ENCODE measurements at regions not wholly inside any gene's neighbourhood (a gene's known extent, or its start where the extent isn't known, plus 50 kb on each side); places are given as distances from the start of the nearest gene placed in this dataset.
"Not testable (repeated sequence)": the region's sequence is repeated elsewhere in the genome, so short reads cannot be mapped to it uniquely, and the experiment has no call there.

DNA sequence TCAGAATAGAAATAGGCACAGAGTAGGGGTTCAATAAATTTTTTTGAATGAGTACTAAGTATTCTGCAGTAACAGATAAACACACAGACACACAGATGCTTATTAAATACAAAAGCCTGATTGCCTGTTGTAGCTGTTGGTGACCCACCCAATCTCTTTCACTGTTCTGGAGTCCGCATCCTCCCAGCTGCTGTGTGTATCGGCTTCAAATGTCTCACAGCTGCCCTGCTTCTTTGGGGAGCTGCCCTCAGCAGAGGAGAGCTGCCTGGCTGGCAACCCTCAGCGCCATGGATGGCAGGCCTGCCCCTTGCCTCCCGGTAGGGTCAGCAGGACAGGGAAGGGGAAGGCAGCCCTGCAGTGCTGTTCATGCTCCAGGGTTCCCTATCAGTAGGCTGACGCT, 50.5 kb upstream of the PRNP start:
- TF ChIP-seq FOXP2 (optimal IDR thresholded peaks at IDR 0.05; ENCODE audit: control extremely low read depth, extremely low read length, insufficient read depth), result no peak
- TF ChIP-seq EZH2 (IDR thresholded peaks at IDR 0.05), result no peak
- no peak for TF ChIP-seq POLR2AphosphoS5 (IDR thresholded peaks at IDR 0.05; ENCODE audit: borderline replicate concordance, low read depth, low read length)
- Histone ChIP-seq H3K9ac (ENCODE audit: insufficient read length) (no peak overlapping the region), H3K27ac (no peak overlapping the region), H3K9me3 (ENCODE audit: low read depth, low read length) (no peaks in the 10 kb centered on the region), H3K36me3 (ENCODE audit: insufficient read depth, low read length) (no peaks in the 10 kb centered on the region), H3K4me3 (no peak overlapping the region)
- no peak for DNase-seq (ENCODE audit: low read depth, low spot score)

DNA sequence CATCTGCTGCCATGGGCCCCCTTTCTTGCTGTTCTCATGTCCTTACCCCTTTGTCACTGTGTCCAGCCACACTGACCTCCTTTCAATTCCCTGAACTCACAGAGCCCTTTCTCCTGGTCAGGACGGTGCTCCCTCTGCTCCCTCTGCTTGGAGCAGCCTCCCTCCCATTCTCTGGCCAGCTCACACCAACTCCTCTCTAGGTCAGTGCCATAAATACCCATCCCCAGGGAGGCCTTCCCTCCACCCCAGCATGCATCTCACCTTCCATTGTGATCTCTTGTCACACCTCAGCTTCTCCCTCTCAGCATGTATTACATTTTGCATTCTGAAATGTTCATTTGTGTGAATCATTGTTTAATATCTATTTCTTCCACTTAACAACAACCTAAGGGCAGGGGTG, 50.9 kb upstream of the PRNP start:
- Histone ChIP-seq H3K27ac (no peak overlapping the region), H3K4me3 (no peak overlapping the region), H3K9ac (ENCODE audit: insufficient read length) (no peak overlapping the region), H3K36me3 (ENCODE audit: insufficient read depth, low read length) (no peaks in the 10 kb centered on the region), H3K9me3 (ENCODE audit: low read depth, low read length) (no peaks in the 10 kb centered on the region)
- no peak for DNase-seq (ENCODE audit: low read depth, low spot score)
- TF ChIP-seq EZH2 (IDR thresholded peaks at IDR 0.05) (no peak), POLR2AphosphoS5 (IDR thresholded peaks at IDR 0.05; ENCODE audit: borderline replicate concordance, low read depth, low read length) (no peak), FOXP2 (optimal IDR thresholded peaks at IDR 0.05; ENCODE audit: control extremely low read depth, extremely low read length, insufficient read depth) (no peak)

DNA sequence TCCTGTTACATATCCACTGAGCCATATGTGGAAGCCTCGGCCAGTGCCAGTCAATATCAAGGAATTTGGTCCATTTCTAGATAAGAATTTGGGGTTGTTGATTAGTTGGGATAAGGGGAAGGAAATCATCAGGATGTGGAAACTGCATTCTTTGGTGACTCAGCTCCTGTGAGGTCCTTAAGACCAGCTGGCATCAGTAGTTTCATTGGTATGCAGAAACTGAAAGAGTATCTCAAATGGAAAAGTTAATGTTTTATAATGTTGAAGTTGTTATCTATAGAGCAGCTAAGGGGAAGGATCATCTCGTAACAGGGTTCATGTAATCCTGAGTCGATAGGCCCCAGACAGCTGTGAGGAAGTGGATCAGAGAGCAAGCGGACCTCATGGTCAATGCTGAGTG, 52.5 kb upstream of the PRNP start:
- TF ChIP-seq EZH2 (IDR thresholded peaks at IDR 0.05) (no peak), FOXP2 (optimal IDR thresholded peaks at IDR 0.05; ENCODE audit: control extremely low read depth, extremely low read length, insufficient read depth) (no peak), POLR2AphosphoS5 (IDR thresholded peaks at IDR 0.05; ENCODE audit: borderline replicate concordance, low read depth, low read length) (no peak)
- Histone ChIP-seq H3K27ac (no peak overlapping the region), H3K36me3 (ENCODE audit: insufficient read depth, low read length) (no peaks in the 10 kb centered on the region), H3K9ac (ENCODE audit: insufficient read length) (no peak overlapping the region), H3K9me3 (ENCODE audit: low read depth, low read length) (no peaks in the 10 kb centered on the region), H3K4me3 (no peak overlapping the region)
- DNase-seq (ENCODE audit: low read depth, low spot score), result no peak

DNA sequence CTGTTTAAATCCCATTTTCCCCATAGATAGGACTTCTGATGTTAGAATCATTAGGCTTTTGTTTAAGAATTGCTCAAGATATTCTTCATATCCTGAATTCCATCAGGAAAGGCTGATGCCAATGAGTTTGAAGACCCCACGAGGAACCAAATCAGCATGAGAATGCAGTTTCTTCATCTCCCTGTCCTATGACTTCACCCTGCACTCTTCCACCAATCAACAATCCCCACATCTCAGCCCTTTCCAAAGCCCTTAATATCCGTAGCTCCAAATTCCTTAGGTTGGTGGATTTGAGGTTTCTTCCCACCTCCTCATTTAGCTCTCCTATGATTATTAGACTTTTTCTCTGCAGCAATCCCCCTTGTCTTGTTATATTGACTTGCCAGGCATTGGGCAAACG, 52.9 kb upstream of the PRNP start:
- Histone ChIP-seq H3K36me3 (ENCODE audit: insufficient read depth, low read length) (no peaks in the 10 kb centered on the region), H3K9ac (ENCODE audit: insufficient read length) (no peak overlapping the region), H3K4me3 (no peak overlapping the region), H3K27ac (no peak overlapping the region), H3K9me3 (ENCODE audit: low read depth, low read length) (no peaks in the 10 kb centered on the region)
- TF ChIP-seq POLR2AphosphoS5 (IDR thresholded peaks at IDR 0.05; ENCODE audit: borderline replicate concordance, low read depth, low read length) (no peak), FOXP2 (optimal IDR thresholded peaks at IDR 0.05; ENCODE audit: control extremely low read depth, extremely low read length, insufficient read depth) (no peak), EZH2 (IDR thresholded peaks at IDR 0.05) (no peak)
- no peak for DNase-seq (ENCODE audit: low read depth, low spot score)

DNA sequence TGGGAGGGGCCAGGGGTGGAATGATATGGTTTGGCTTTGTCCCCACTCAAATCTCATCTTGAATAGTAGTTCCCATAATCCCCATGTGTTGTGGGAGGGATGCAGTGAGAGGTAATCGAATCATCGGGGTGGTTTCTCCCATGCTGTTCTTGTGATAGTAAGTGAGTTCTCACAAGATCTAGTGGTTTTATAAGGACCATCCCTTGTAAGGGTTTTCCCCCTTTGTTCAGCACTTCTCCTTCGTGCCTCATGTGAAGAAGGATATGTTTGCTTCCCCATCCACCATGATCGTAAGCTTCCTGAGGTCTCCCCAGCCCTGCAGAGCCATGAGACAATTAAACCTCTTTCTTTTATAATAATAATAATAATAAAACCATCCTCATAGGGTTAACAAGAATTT, 53.4 kb upstream of the PRNP start:
- no peak overlapping the region for H3K27ac ChIP-seq
- no peaks in the 10 kb centered on the region for H3K36me3 ChIP-seq (ENCODE audit: insufficient read depth, low read length)
- H3K9me3 ChIP-seq (ENCODE audit: low read depth, low read length), result no peaks in the 10 kb centered on the region
- DNase-seq (ENCODE audit: low read depth, low spot score), result no peak
- no peak overlapping the region for H3K4me3 ChIP-seq
- no peak overlapping the region for H3K9ac ChIP-seq (ENCODE audit: insufficient read length)
- TF ChIP-seq POLR2AphosphoS5 (IDR thresholded peaks at IDR 0.05; ENCODE audit: borderline replicate concordance, low read depth, low read length), result no peak
- TF ChIP-seq FOXP2 (optimal IDR thresholded peaks at IDR 0.05; ENCODE audit: control extremely low read depth, extremely low read length, insufficient read depth), result no peak
- no peak for TF ChIP-seq EZH2 (IDR thresholded peaks at IDR 0.05)

DNA sequence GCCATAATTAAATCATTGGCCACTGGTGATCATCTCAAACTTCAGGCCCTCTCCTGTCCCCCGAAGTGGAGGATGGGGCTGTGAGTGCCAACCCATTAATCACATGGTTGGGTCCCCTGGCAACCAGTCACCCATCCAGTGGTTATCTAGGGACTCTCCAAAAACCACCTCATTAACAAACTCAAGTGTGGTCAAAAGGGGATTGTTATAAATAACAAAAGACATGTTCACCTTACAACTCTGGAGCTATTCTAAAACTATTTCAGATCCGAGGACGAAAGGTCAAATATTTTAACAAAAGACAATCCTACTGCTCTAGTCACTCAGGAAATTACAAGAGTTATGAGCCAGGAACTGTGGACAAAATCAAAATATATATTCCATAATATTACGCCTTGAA, 60.0 kb upstream of the PRNP start:
- Histone ChIP-seq H3K36me3 (ENCODE audit: insufficient read depth, low read length) (no peaks in the 10 kb centered on the region), H3K9ac (ENCODE audit: insufficient read length) (no peak overlapping the region)
- no peak for TF ChIP-seq EZH2 (IDR thresholded peaks at IDR 0.05)
- TF ChIP-seq FOXP2 (optimal IDR thresholded peaks at IDR 0.05; ENCODE audit: control extremely low read depth, extremely low read length, insufficient read depth), result no peak
- no peak for TF ChIP-seq POLR2AphosphoS5 (IDR thresholded peaks at IDR 0.05; ENCODE audit: borderline replicate concordance, low read depth, low read length)

DNA sequence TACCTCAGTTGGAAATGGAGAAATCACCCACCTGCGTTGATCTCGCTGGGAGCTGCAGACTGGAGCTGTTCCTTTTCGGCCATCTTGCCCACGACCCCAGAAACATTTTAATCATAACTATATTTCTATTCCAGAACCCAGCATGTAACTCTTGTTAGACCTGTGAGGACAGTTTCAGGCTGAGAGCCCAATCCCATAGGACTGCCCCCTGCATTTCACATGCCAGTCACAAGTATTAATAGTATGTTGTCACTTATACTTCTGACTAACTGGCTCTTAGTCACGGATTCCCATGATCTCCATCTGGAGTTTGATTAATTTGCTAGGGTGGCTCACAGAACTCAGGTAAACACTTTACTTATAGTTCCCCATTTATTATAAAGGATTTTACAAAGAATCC, 60.6 kb upstream of the PRNP start:
- Histone ChIP-seq H3K36me3 (ENCODE audit: insufficient read depth, low read length) (no peaks in the 10 kb centered on the region), H3K4me3 (no peak overlapping the region), H3K9me3 (ENCODE audit: low read depth, low read length) (no peaks in the 10 kb centered on the region), H3K27ac (no peak overlapping the region), H3K9ac (ENCODE audit: insufficient read length) (no peak overlapping the region)
- DNase-seq (ENCODE audit: low read depth, low spot score), result no peak
- TF ChIP-seq FOXP2 (optimal IDR thresholded peaks at IDR 0.05; ENCODE audit: control extremely low read depth, extremely low read length, insufficient read depth), result no peak
- TF ChIP-seq EZH2 (IDR thresholded peaks at IDR 0.05), result no peak
- no peak for TF ChIP-seq POLR2AphosphoS5 (IDR thresholded peaks at IDR 0.05; ENCODE audit: borderline replicate concordance, low read depth, low read length)

More for the DNA sequence above, 60.0 kb upstream of the PRNP start:
- no peak for DNase-seq (ENCODE audit: low read depth, low spot score)
- Histone ChIP-seq H3K4me3 (no peak overlapping the region), H3K9me3 (ENCODE audit: low read depth, low read length) (no peaks in the 10 kb centered on the region), H3K27ac (no peak overlapping the region)

DNA sequence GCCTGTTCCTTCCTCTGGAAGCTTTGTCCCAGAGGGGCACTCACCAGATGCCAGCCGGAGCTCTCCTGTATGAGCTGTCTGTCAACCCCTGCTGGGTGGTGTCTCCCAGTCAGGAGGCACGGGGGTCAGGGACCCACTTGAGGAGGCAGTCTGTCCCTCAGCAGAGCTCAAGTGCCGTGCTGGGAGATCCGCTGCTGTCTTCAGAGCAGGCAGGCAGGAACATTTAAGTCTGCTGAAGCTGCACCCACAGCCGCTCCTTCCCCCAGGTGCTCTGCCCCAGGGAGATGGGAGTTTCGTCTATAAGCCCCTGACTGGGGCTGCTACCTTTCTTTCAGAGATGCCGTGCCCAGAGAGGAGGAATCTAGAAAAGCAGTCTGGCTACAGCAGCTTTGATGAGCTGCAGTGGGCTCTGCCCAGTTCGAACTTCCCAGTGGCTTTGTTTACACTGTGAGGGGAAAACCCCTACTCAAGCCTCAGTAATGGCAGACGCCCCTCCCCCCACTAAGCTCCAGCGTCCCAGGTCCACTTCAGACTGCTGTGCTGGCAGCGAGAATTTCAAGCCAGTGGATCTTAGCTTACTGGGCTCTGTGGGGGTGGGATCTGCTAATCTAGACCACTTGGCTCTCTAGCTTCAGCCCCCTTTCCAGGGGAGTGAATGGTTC, 61.5 kb upstream of the PRNP start:
- not testable (repeated sequence) for H3K9ac ChIP-seq (ENCODE audit: insufficient read length); H3K9me3 ChIP-seq (ENCODE audit: low read depth, low read length); H3K4me3 ChIP-seq; DNase-seq (ENCODE audit: low read depth, low spot score); H3K36me3 ChIP-seq (ENCODE audit: insufficient read depth, low read length); H3K27ac ChIP-seq

DNA sequence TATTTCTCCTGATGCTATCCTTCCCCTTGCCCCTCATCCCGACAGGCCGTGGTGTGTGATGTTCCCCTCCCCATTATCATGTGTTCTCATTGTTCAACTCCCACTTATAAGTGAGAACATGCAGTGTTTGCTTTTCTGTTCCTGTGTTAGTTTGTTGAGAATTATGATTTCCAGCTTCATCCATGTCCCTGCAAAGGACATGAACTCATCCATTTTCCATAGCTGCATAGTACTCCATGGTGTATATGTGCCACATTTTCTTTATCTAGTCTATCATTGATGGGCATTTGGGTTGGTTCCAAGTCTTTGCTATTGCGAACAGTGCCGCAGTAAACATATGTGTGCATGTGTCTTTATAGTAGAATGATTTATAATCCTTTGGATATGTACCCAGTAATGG, 67.1 kb upstream of the PRNP start:
- not testable (repeated sequence) for DNase-seq (ENCODE audit: low read depth, low spot score); H3K9me3 ChIP-seq (ENCODE audit: low read depth, low read length); H3K9ac ChIP-seq (ENCODE audit: insufficient read length); H3K36me3 ChIP-seq (ENCODE audit: insufficient read depth, low read length); H3K4me3 ChIP-seq; H3K27ac ChIP-seq
